H1 (cell line): ENCODE measurements at regions not wholly inside any gene's neighbourhood (a gene's known extent, or its start where the extent isn't known, plus 50 kb on each side); places are given as distances from the start of the nearest gene placed in this dataset.

ENCODE experiments used
- CTCF ChIA-PET: fragments of 300-600 bp; sonication (Branson Sonifier 250); formaldehyde crosslinking; loops from one replicate; lab custom pipeline; 2021; ENCODE audit not compliant: partially characterized antibody; lab: Charles Lee
- POLR2A ChIA-PET: fragments of 300-600 bp; sonication (Branson Sonifier 250); formaldehyde crosslinking; loops from one replicate; lab custom pipeline; 2021; ENCODE audit warnings: inconsistent platforms; ENCODE audit not compliant: partially characterized antibody; lab: Charles Lee
- DNase-seq, 2 experiments: peaks; one replicate each; pipeline versions ENCODE4 v3.0.0 to v3.0.0-alpha.2; 2010 to 2022; ENCODE audit warnings: low spot score in 2 of 2, low read depth in 1 of 2, mixed read lengths in 1 of 2
- FAIRE-seq: peaks from 2 replicates; lab custom pipeline; 2011; peaks lifted over from hg19 to GRCh38; lab: Jason Lieb, UNC
- H2AFZ ChIP-seq: 2 replicates; pipeline ENCODE4 v1.8.1; 2012; ENCODE audit warnings: low read length, inconsistent platforms
- H2AK5ac ChIP-seq: 2 replicates; pipeline ENCODE4 v1.6.1; 2013; ENCODE audit warnings: low read depth, low read length
- H2BK120ac ChIP-seq: replicated peaks from 2 replicates; pipeline ENCODE3; 2013; ENCODE audit warnings: low read depth, low read length, inconsistent platforms
- H2BK12ac ChIP-seq: 2 replicates; pipeline ENCODE4 v1.6.1; 2013; ENCODE audit warnings: low read depth, low read length
- H2BK15ac ChIP-seq: 2 replicates; pipeline ENCODE4 v1.6.1; 2013; ENCODE audit warnings: low read length
- H2BK20ac ChIP-seq: 2 replicates; pipeline ENCODE4 v1.6.1; 2013; ENCODE audit warnings: low read length
- H2BK5ac ChIP-seq: 2 replicates; pipeline ENCODE4 v1.6.1; 2013; ENCODE audit warnings: low read depth, low read length
- H3K14ac ChIP-seq: 2 replicates; pipeline ENCODE4 v1.6.1; 2013; ENCODE audit warnings: inconsistent platforms; ENCODE audit not compliant: insufficient read length
- H3K18ac ChIP-seq: 2 replicates; pipeline ENCODE4 v1.6.1; 2013; ENCODE audit warnings: low read length; ENCODE audit errors: extremely low read depth
- H3K23ac ChIP-seq: 2 replicates; pipeline ENCODE4 v1.6.1; 2013; ENCODE audit warnings: inconsistent platforms; ENCODE audit not compliant: insufficient read length
- H3K23me2 ChIP-seq: 2 replicates; pipeline ENCODE4 v1.6.1; 2013; ENCODE audit warnings: low read depth, low read length
- H3K27ac ChIP-seq: 2 replicates; pipeline ENCODE4 v1.6.1; 2011; ENCODE audit warnings: low read depth, low read length, inconsistent platforms
- H3K27me3 ChIP-seq, 4 experiments: replicated peaks in 1 of 4; 1 replicate in 1 of 4; 2 replicates in 3 of 4; pipeline versions ENCODE4 v1.6.1 to v1.8.1; 2011 to 2013; ENCODE audit warnings: low read length in 3 of 4, mild to moderate bottlenecking in 3 of 4, inconsistent platforms in 2 of 4, mixed read lengths in 2 of 4, moderate library complexity in 1 of 4; ENCODE audit not compliant: control insufficient read depth in 3 of 4, insufficient read depth in 3 of 4; ENCODE audit errors: extremely low read depth in 1 of 4
- H3K36me3 ChIP-seq, 4 experiments: 2 replicates each; pipeline versions ENCODE4 v1.6.1 to v1.8.1; 2011 to 2013; ENCODE audit warnings: mild to moderate bottlenecking in 4 of 4, low read length in 3 of 4, moderate library complexity in 2 of 4, control low read depth in 1 of 4, inconsistent platforms in 1 of 4; ENCODE audit not compliant: insufficient read depth in 4 of 4, control insufficient read depth in 2 of 4
- H3K4ac ChIP-seq: replicated peaks from 2 replicates; pipeline ENCODE3; 2013; ENCODE audit warnings: low read length, low read depth, mixed read lengths, inconsistent platforms; ENCODE audit not compliant: insufficient read length
- H3K4me1 ChIP-seq, 4 experiments: replicated peaks in 1 of 4; 1 replicate in 1 of 4; 2 replicates in 3 of 4; pipeline versions ENCODE4 v1.6.1 to v1.8.1; 2011 to 2013; ENCODE audit warnings: low read length in 3 of 4, inconsistent platforms in 2 of 4, mixed read lengths in 1 of 4; ENCODE audit not compliant: insufficient read depth in 4 of 4, control insufficient read depth in 3 of 4
- H3K4me2 ChIP-seq, 2 experiments: 2 replicates each; pipeline versions ENCODE4 v1.6.1 to v1.8.1; 2011 to 2013; ENCODE audit warnings: low read depth in 2 of 2, low read length in 2 of 2, control low read depth in 1 of 2, inconsistent platforms in 1 of 2, mild to moderate bottlenecking in 1 of 2; ENCODE audit not compliant: insufficient read depth in 1 of 2
- H3K4me3 ChIP-seq, 4 experiments: fragments of 200-600, 300-600 bp in 1 of 4; sonication (generic), shearing (Covaris generic), sonication (Bioruptor Twin) in 1 of 4; 2 replicates each; pipeline versions ENCODE4 v1.5.1 to v1.8.1; 2011 to 2016; ENCODE audit warnings: low read length in 4 of 4, low read depth in 3 of 4, control low read depth in 2 of 4, inconsistent platforms in 2 of 4, mild to moderate bottlenecking in 2 of 4, mixed read lengths in 1 of 4, moderate library complexity in 1 of 4; ENCODE audit not compliant: insufficient read depth in 2 of 4; ENCODE audit errors: extremely low read depth in 1 of 4
- H3K56ac ChIP-seq: replicated peaks from 2 replicates; pipeline ENCODE3; 2013; ENCODE audit warnings: low read depth, mild to moderate bottlenecking, mixed read lengths, low read length, inconsistent platforms; ENCODE audit not compliant: insufficient read length
- H3K79me1 ChIP-seq: 2 replicates; pipeline ENCODE4 v1.6.1; 2013; ENCODE audit warnings: low read depth, low read length, control low read depth
- H3K79me2 ChIP-seq, 2 experiments: 2 replicates each; pipeline versions ENCODE4 v1.6.1 to v1.8.1; 2012 to 2013; ENCODE audit warnings: low read length in 2 of 2, mild to moderate bottlenecking in 2 of 2, inconsistent platforms in 1 of 2; ENCODE audit not compliant: insufficient read depth in 2 of 2, control insufficient read depth in 1 of 2
- H3K9ac ChIP-seq, 4 experiments: replicated peaks in 1 of 4; 1 replicate in 1 of 4; 2 replicates in 3 of 4; pipeline versions ENCODE4 v1.6.1 to v1.8.1; 2011 to 2013; ENCODE audit warnings: low read depth in 3 of 4, low read length in 3 of 4, control low read depth in 2 of 4, mild to moderate bottlenecking in 2 of 4, moderate library complexity in 2 of 4, inconsistent platforms in 1 of 4; ENCODE audit errors: extremely low read depth in 1 of 4
- H3K9me3 ChIP-seq, 2 experiments: 2 replicates each; pipeline versions ENCODE4 v1.6.1 to v1.8.1; 2012 to 2013; ENCODE audit warnings: mild to moderate bottlenecking in 2 of 2, moderate library complexity in 2 of 2, control low read depth in 1 of 2, inconsistent platforms in 1 of 2, low read depth in 1 of 2, low read length in 1 of 2, mixed read lengths in 1 of 2; ENCODE audit not compliant: insufficient read depth in 2 of 2
- H4K20me1 ChIP-seq, 2 experiments: replicated peaks in 1 of 2; 2 replicates each; pipeline versions ENCODE3 to v1.8.1; 2011 to 2013; ENCODE audit warnings: inconsistent platforms in 2 of 2, low read length in 2 of 2, mild to moderate bottlenecking in 1 of 2; ENCODE audit not compliant: insufficient read depth in 2 of 2, control insufficient read depth in 1 of 2
- H4K5ac ChIP-seq: 2 replicates; pipeline ENCODE4 v1.6.1; 2013; ENCODE audit warnings: low read length, low read depth, mixed read lengths, inconsistent platforms; ENCODE audit not compliant: insufficient read length
- H4K8ac ChIP-seq: 2 replicates; pipeline ENCODE4 v1.8.0; 2013; ENCODE audit warnings: mild to moderate bottlenecking, moderate library complexity, low read length, inconsistent platforms; ENCODE audit not compliant: insufficient read depth; ENCODE audit errors: extremely low read depth
- H4K91ac ChIP-seq: replicated peaks from 2 replicates; pipeline ENCODE3; 2013; ENCODE audit warnings: low read length, mixed read lengths, inconsistent platforms; ENCODE audit not compliant: insufficient read length
- ATF2 ChIP-seq: IDR thresholded peaks from 2 replicates; pipeline ENCODE4 v1.6.1; 2012; ENCODE audit warnings: low read length, inconsistent platforms
- BACH1 ChIP-seq: IDR thresholded peaks from 2 replicates; pipeline ENCODE4 v1.6.1; 2012; ENCODE audit warnings: low read length, improper control_type of control experiment
- CBX5 ChIP-seq: fragments of 300-800, 300-1000 bp; sonication (generic); IDR thresholded peaks from 2 replicates; pipeline ENCODE4 v1.7.1; 2016; ENCODE audit warnings: antibody characterized with exemption, low read length, low read depth
- EZH2 ChIP-seq: fragments of 200-600 bp; sonication (generic); IDR thresholded peaks from 2 replicates; pipeline ENCODE4 v1.7.1; 2012; ENCODE audit warnings: low read depth, mild to moderate bottlenecking, moderate library complexity, low read length, inconsistent platforms; ENCODE audit not compliant: severe bottlenecking
- HDAC2 ChIP-seq, 2 experiments: fragments of 300-600 bp in 1 of 2; sonication (generic) in 1 of 2; IDR thresholded peaks; 2 replicates each; pipeline ENCODE4 v1.6.1; 2011 to 2012; ENCODE audit warnings: low read depth in 2 of 2, low read length in 2 of 2, mild to moderate bottlenecking in 2 of 2, moderate library complexity in 2 of 2, borderline replicate concordance in 1 of 2, inconsistent platforms in 1 of 2
- JUN ChIP-seq: IDR thresholded peaks from 2 replicates; pipeline ENCODE4 v1.6.1; 2011; ENCODE audit warnings: low read depth, mild to moderate bottlenecking, improper control_type of control experiment, low read length
- MAFK ChIP-seq: IDR thresholded peaks from 2 replicates; pipeline ENCODE4 v1.6.1; 2012; ENCODE audit warnings: low read depth, mild to moderate bottlenecking, improper control_type of control experiment, low read length
- MAX ChIP-seq: IDR thresholded peaks from 2 replicates; pipeline ENCODE4 v1.6.1; 2012; ENCODE audit warnings: inconsistent platforms
- POLR2AphosphoS5 ChIP-seq: IDR thresholded peaks from 2 replicates; pipeline ENCODE4 v1.6.1; 2011; ENCODE audit warnings: low read depth, low read length
- POU5F1 ChIP-seq: IDR thresholded peaks from 2 replicates; pipeline ENCODE4 v1.6.1; 2011; ENCODE audit warnings: low read depth, mild to moderate bottlenecking, low read length, moderate library complexity
- TAF1 ChIP-seq: IDR thresholded peaks from 2 replicates; pipeline ENCODE4 v1.6.1; 2011; ENCODE audit warnings: mild to moderate bottlenecking, low read depth, low read length
- TAF7 ChIP-seq: optimal IDR thresholded peaks from 2 replicates; pipeline ENCODE3; 2011; ENCODE audit warnings: low read depth, mild to moderate bottlenecking, inconsistent platforms, low read length, moderate library complexity, borderline replicate concordance
- TEAD4 ChIP-seq: IDR thresholded peaks from 2 replicates; pipeline ENCODE4 v1.6.1; 2012; ENCODE audit warnings: low read depth, low read length, inconsistent platforms, mixed read lengths
- WGBS, 2 experiments: shearing (Covaris generic) in 1 of 2; methylation state at CpG; one replicate each; pipeline versions ENCODE4 v1.1.6 to v1.1.7; 2013 to 2015; ENCODE audit warnings: low lambda C conversion rate in 2 of 2, mixed read lengths in 2 of 2, inconsistent platforms in 1 of 2, low coverage in 1 of 2, missing lambda C conversion rate in 1 of 2; ENCODE audit not compliant: insufficient replicate concordance in 2 of 2, insufficient coverage in 1 of 2, insufficient read length in 1 of 2; ENCODE audit errors: extremely low coverage in 1 of 2, missing lambda C conversion rate in 1 of 2; 5-methylcytosine and 5-hydroxymethylcytosine counted together

DNA sequence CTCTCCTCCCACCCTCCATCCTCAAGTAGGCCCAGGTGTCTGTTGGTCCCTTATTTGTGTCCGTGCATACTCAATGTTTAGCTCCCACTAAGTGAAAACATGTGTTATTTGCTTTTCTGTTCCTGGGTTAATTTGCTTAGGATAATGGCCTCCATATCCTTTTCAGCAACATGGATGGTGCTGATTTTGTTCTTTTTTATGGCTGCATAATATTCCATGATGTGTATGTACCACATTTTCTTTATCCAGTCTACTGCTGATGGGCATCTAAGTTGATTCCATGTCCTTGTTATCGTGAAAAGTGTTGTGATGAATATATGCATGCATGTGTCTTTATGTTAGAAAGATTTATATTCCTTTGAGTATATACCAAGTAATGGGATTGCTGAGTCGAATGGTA is 314.9 kb upstream of the IRAK1BP1 start:
- Histone ChIP-seq H2BK5ac (no peak overlapping the region), H3K4me1 (no peaks in the 10 kb centered on the region), H3K4me3 (no peak overlapping the region), H4K20me1 (no peaks in the 10 kb centered on the region), H3K56ac (no peak overlapping the region), H4K91ac (no peak overlapping the region)
- POLR2A ChIA-PET, result no interaction called here
- TF ChIP-seq ATF2, result no peak
- TF ChIP-seq TEAD4, result no peak
- TF ChIP-seq JUN, result no peak
- no peak for TF ChIP-seq TAF1
- TF ChIP-seq CBX5, result no peak
- TF ChIP-seq POLR2AphosphoS5, result no peak
- TF ChIP-seq POU5F1, result no peak
- TF ChIP-seq BACH1, result no peak
- TF ChIP-seq TAF7, result no peak
- no peak for TF ChIP-seq EZH2
- no peak for TF ChIP-seq MAFK
- no peak for TF ChIP-seq MAX
- no peak for TF ChIP-seq HDAC2 (IDR thresholded peaks at IDR 0.05; ENCODE audit: borderline replicate concordance in 1 of 2, low read depth in 2 of 2, low read length in 2 of 2)
- TF ChIP-seq, all 59 proteins: peak for 0
- H3K9me3 ChIP-seq, result peaks cover 17 to 18% of the 10 kb centered on the region in 2 experiments; a peak in 3 of 4 replicates
- H4K8ac ChIP-seq, result no peak overlapping the region
- H3K79me2 ChIP-seq, result no peaks in the 10 kb centered on the region
- H3K9ac ChIP-seq, result no peak overlapping the region
- 91% methylated on average over 3 of the region's 3 CpGs; no CpG with 5 or more reads in 1 of the 2 experiments for WGBS, 2 experiments
- no peak overlapping the region for H2AK5ac ChIP-seq
- H3K4me2 ChIP-seq, result no peak overlapping the region
- no peak overlapping the region for H4K5ac ChIP-seq
- no peak for DNase-seq
- no peak overlapping the region for H3K23ac ChIP-seq
- no peak for FAIRE-seq
- H3K27ac ChIP-seq, result no peak overlapping the region
- H3K14ac ChIP-seq, result no peak overlapping the region
- H3K36me3 ChIP-seq, result no peaks in the 10 kb centered on the region
- no peak overlapping the region for H3K4ac ChIP-seq
- no peak overlapping the region for H2BK12ac ChIP-seq
- H3K18ac ChIP-seq, result no peak overlapping the region
- CTCF ChIA-PET, result no interaction called here
- no peaks in the 10 kb centered on the region for H3K27me3 ChIP-seq
- no peak overlapping the region for H2BK15ac ChIP-seq
- H2BK120ac ChIP-seq, result no peak overlapping the region
- H3K79me1 ChIP-seq, result no peaks in the 10 kb centered on the region
- no peak overlapping the region for H2BK20ac ChIP-seq
- no peaks in the 10 kb centered on the region for H3K23me2 ChIP-seq
- no peak overlapping the region for H2AFZ ChIP-seq
